GM19467 (cell line): ENCODE measurements at regions not wholly inside any gene's neighbourhood (a gene's known extent, or its start where the extent isn't known, plus 50 kb on each side); places are given as distances from the start of the nearest gene placed in this dataset.

Experiments
- ATAC-seq: cut with Tn5 transposase; IDR thresholded peaks from one replicate; pipeline ENCODE4 v1.9.1; 2021; ENCODE audit warnings: mild to moderate bottlenecking, moderate library complexity; ENCODE audit not compliant: unreplicated experiment

GRCh38 chr14:45400950-45401640, 148.1 kb upstream of the MIS18BP1 start:
- no peak for ATAC-seq

DNA sequence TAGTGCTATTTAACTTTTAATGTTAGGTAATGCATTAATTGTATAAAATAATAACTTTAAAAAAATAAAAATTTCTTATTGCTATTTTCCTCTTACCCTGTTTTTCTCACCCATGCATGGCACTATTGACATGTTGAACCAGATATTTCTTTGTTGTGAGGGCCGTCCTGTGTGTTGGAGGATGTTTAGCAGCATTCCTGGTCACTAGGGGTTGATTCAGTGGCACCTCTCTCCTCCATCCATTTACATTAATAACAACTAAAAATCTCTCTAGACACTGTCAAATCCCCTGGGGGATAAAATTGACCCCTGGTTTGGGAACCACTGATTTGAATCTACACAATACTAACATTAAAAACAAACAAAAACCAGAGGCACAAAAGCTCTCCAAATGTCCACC, 147.5 kb upstream of the MIS18BP1 start:
- no peak for ATAC-seq

- ATAC-seq: no peak
Observed at GRCh38 chr14:45381091-45381490, 128.1 kb upstream of the MIS18BP1 start.

- no peak for ATAC-seq
Observed at GRCh38 chr14:45377166-45377565, 124.2 kb upstream of the MIS18BP1 start.

GRCh38 chr14:45373877-45374276, 120.9 kb upstream of the MIS18BP1 start:
- ATAC-seq: no peak

DNA sequence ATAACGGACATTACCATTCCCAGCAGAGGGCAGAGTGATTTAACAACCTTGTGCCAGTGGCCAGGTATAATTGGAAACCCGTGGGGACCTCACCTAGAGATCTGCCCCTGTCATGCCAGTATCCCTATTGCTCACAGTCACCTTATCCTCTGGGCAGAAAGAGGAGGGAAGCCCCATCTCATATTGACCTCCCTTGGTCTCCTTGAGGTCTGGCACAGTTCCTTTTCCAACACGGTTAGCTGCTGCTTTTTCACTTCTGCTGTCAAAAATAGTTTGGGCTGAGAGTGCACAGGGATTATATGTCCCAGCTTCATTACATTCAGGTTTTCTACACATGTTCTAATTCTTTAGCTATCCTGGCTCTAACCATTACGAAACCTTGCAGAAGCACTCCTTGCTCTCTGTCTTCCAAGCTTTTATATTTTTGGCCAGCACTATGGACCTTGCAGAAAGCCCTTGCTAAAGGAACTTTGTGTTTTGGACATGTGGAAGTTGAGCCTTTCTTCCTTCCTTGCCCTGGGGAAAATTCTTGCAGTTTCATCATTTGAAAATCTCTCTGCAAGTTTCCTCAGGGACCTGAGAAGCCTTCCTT, 111.7 kb upstream of the MIS18BP1 start:
- ATAC-seq: no peak

DNA sequence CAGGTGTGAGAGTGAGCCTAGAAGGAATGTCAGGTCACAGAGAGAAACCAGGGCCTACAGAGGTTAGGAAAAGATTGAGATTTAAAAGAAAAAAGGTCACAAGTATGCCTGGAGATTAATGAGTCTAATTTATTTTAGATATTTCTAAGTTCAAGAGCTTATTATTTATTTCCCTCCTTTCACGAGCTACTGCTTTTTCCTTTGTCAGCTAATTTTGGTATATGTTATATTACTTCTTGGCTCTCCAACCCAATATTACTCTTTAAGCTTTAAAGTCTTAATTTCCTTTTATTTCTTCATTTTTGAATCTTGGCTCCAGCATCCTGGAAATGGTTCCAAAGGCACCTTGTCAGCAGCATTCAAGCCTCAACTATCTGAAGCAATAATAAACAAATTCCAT, 109.5 kb upstream of the MIS18BP1 start:
- ATAC-seq: no peak

GRCh38 chr14:45361727-45362126, 108.7 kb upstream of the MIS18BP1 start:
- no peak for ATAC-seq

DNA sequence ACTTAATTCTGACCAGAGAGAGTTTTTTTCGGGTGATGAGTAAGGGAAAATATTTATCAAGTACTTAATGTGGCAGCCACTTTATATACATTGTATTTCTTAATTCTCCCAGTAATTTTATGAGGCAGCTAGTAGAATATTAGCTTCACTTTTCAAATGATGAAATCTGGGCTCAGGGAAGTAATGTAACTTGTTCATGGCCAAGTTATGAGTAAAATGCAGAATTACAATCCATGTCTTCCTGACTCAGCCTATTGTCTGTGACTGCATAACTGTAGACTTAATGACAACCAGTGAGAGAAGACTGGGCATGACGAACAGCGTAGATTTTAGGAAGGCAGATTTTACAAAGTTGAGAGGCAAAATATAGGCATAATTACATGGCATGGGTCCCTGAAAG, 106.7 kb upstream of the MIS18BP1 start:
- ATAC-seq: no peak

- ATAC-seq: no peak
Observed at GRCh38 chr14:45332360-45332988, 79.5 kb upstream of the MIS18BP1 start.

GRCh38 chr14:45308745-45309397, 55.9 kb upstream of the MIS18BP1 start:
- no peak for ATAC-seq
